Activated CD4-positive, CD25-positive, alpha-beta regulatory T cell treated with anti-CD3 and anti-CD28 coated beads, Interleukin-2, amount 50 U/mL, for 72 hours (primary cell): ENCODE measurements at regions not wholly inside any gene's neighbourhood (a gene's known extent, or its start where the extent isn't known, plus 50 kb on each side); places are given as distances from the start of the nearest gene placed in this dataset.

Experiments used
- DNase-seq: peaks from one replicate; pipeline ENCODE4 v3.0.0; 2021

DNA sequence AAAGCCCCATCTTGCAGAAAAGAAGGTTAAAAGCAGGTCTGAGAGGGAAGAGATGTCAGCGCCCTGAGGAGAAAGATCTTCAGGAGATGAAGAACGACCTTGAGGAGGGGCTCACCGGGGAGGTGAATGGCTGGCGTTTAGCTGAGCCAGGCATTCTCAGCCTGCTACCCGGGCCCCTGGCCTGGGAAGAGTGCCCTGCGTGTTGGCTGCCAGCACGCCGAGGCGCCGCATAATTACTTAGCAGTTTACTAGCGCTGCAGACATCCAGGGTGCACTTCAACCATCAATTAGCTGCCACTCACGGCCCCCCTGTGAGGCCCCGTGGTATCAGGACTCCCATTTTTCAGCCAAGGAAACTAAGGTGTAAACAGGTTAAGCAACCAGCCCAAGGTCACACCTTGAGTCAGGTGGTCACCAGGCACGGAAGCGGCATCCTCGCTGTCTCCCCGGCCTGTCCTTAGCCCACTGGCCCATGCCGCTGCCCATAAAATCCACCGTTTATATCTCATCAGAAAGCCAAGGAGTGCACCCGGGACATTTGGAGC lies 551.9 kb downstream of the BNC2 start:
- DNase-seq = no peak

DNA sequence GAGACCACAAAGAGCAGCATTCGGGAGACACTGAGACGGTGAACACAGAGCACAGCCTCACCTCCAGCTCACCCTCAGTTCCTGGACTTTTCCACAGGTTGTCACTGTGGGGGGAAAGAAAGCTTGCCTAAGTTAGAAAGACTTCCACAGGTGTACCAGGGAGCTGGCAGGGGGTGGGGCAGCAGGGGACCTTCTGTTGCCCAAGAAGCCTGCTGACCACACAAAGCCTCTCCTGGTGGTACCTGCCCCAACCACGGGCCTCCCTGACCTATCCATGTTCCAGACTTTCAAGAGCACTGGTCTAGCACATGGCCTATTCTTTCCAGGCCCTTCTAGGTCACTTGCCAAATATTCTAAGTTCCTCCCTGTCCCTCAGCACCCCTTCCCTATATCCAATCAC lies 550.8 kb downstream of the BNC2 start:
- no peak for DNase-seq

DNA sequence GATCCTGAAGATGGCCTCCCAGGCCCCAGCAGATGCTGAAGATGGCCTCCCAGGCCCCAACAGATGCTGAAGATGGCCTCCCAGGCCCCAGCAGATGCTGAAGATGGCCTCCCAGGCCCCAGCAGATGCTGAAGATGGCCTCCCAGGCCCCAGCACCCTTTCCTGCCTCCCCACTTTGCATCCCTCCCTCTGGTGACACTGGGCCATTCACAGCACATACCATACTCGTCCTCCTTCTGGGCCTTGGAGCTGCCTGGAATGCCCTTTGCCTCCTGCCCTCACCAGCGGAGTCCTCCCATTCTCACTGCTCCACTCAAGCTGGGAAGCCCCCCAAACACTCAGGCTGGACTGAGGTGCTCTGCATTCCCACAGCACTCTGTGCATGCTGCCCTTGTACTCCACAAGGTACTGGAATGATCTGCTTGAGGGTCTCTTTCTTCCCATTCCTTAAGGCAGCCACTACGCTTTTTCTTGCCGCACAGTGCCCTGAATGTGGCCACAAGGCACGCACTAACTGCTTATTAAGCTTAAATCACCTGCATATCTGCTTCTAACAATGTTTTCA lies 550.0 kb downstream of the BNC2 start:
- no peak for DNase-seq

DNA sequence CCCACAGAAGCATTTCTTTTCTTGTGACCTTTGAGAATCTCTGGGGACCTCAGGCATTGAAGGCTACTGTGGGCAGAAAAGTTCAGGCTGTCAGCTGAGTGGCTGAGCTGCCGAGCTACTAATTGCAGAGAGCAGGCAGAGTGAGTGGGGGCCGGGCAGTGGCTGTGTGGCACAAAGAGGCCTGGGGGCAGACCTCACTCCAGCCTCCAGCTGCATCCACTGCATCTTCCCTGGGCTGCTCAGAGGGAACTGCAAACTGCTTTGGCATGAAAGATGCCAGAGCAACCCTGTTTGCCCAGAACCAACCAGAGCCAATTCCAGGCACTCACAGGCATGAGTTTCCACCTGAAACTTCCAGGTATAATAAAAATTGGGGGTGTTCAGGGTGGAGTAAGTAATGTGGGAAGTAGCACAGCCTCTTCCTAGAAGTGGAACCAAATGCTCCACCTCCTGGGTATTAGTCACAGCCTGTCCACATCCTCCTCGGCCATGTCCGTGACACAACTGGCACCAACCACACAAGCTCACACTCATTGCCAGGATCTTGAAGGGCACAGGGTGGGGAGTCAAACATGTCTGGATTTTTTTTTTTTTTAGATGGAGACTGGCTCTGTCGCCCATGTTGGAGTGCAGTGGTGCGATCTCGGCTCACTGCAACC lies 548.9 kb downstream of the BNC2 start:
- no peak for DNase-seq

DNA sequence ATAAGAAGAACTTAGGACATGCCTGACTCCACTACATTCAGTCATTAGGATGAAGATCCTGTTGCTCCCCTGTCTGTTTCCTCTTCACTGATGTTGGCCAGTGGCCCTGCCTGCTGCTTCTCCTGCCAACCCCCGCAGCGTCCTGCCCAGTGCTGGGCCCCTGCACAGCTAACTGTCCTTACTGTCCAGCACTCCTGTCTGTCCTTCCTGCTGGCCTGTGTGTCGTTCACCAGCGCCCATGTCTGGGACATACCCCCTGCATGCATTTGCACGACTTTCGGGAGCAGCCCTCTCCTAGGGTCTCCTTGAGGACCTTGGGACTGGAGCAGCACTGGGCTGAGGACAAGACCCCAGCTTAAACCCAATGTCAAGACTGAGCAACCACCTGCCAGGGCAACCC lies 547.6 kb downstream of the BNC2 start:
- DNase-seq = no peak

DNA sequence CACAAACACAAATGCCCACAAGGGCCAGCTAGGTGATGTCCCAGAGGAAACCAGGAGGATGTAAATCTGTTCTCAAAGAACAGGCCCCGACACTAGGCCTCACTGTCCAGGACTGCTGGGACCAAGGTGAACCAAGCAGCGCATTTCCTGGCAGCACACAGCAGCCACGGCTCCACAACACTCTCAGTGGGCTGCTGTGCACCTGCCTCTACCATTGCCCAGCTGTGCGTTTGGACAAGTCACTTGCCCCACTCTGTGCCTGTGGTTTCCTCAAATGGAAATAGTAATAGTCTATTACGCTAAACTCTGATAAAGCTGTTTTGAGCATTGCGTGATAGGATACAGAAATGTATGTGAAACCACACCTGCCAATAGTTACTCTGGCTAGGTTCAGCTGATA lies 544.5 kb downstream of the BNC2 start:
- no peak for DNase-seq

DNA sequence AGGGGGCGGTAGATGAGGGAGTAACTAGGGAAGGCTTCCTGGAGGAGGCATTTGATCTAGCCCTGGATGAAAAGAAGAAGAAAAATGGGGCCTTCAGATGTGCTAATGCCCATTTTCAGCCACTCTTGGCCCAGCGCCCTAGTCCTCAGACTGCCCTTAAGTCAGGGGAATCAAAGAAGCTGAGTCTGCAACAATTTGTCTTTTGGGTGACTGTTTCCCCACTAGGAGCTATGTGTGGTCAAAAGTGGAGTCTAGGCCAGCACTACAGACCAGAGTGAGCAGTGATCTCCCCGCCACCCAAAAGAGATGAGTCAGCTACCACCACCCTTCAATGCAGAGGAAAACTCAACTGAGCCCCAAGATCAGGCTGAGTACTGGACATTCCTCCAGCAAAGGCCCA lies 542.1 kb downstream of the BNC2 start:
- DNase-seq = no peak

DNA sequence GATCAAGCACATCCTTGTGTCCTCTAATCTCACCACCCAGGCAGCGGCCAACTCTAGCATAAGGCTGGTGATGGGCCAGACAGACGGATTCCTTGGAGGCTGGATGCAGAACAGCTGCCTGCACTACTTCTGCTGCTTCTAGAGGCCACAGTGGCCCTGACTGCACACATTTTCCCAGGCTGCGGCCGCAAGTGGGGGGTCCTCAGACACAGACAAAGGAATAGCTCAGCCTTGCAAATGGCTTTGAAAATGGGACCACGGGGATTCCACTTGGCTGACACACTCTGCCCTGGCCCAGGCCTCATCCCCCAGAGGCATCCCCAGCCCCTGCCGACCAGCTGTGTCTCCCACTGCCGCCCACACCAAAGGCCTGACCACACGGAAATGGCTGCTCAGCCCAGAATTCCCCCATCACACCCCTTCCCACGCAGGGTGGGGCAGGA lies 540.8 kb downstream of the BNC2 start:
- no peak for DNase-seq

DNA sequence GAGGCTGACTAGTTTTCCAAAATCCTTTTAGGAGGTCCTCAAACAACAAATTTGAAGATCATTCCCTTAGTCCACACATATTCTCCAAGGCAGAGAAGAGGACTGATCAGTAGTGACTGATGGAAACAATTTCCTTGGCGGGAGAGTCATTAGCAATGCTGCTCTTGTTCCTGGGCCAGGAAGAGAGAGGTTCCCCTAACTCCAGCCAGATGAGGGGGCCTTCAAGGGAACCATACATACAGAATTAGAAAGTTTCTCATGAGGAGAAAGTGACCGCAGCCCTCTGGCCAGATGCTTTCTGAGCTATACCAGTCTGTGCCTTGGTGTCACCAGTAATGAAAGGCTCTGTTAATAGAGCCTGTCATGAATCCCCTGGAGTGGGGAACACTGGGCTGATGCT lies 539.4 kb downstream of the BNC2 start:
- DNase-seq = no peak

DNA sequence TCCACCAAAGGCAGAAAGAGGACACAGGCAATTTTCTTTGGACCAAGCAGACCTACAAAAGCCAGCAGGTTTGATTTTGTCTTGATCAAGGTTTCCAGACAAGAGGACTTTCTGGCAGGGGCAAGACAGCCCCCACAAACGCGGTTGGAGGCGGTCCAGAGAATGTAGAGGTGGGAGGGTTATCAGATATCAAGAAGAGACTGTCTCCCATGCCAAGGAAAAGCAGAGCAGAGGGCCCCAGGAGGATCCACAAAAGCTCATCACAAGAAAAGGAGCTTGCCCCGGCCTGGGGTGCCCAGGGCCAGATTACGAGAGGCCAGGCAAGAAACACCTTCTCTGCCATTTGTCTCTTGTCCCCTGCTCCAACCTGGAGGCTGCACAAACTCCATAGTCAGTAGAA lies 538.9 kb downstream of the BNC2 start:
- DNase-seq = no peak

DNA sequence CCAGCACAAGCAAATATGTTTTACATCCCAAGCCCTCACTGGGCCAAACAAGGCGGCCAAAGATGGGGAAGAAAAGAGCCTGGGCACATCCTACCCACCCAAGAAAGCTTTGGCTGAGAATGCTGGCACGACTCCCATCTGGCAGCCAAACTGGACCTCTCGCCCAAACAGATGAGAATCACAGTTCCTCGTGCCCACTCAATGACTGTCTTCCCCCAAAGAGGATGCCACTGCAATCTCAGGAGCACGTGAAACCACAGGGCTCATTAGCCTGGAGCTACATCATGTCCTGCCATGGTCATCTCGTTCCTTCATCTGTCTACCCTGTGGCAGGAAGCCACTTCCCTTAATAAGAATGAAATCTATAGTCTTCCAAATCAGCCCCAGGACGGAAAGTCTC lies 536.8 kb downstream of the BNC2 start:
- no peak for DNase-seq

DNA sequence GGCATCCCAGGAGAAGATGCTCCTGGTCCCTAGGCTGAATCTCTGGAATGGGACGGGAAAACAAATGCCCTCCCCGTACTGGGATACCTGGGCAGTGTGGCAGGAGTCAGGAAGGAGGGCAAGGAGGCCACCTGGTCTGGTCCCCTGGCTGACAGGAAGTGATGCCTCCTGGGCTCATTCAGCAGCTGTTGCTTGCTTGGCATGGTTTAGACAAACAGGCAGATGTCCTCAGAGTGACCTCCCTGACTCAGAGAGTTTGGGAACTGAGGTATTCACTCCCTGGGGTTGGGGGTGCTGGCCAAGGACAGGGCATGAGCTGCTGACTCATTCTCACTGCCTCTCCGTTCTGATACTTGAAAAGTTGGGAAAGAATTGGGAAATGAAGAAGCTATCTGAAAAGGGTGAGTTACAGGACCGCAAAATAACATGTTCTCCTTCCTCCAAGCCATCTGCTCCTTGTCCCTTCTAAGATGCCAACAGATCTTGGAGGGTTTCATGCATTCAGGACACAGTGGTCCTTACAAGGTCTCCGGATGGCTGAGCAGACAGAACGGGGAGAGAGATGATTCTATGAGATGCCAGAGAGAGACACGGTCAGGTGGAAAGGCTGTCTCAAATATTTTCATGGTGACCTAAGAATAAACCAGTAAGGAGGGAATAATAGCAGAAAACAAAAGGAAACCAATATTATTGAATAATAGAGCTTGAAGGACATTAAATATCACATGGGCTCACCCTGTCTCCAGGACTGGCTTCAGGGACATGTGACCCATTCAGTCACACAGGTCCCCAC lies 534.5 kb downstream of the BNC2 start:
- no peak for DNase-seq

DNA sequence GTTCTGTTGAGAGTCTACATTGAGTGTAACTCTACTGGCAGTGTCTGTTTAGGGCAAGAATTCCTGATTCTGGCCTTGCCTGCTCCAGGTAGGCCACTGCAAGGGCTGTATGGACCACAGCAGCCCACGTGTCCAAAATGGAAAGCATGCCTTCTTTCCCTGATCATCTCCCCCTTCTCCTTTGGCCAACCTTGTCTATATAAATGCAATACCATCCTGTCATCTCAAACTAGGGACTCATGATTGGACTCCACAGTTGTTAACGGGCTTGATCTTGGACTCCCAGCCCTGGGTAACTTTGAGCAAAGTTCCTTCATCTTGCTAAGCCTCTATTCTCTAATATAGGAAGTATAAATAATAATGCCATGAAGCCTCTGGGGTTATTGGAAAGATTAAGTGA lies 533.6 kb downstream of the BNC2 start:
- no peak for DNase-seq

DNA sequence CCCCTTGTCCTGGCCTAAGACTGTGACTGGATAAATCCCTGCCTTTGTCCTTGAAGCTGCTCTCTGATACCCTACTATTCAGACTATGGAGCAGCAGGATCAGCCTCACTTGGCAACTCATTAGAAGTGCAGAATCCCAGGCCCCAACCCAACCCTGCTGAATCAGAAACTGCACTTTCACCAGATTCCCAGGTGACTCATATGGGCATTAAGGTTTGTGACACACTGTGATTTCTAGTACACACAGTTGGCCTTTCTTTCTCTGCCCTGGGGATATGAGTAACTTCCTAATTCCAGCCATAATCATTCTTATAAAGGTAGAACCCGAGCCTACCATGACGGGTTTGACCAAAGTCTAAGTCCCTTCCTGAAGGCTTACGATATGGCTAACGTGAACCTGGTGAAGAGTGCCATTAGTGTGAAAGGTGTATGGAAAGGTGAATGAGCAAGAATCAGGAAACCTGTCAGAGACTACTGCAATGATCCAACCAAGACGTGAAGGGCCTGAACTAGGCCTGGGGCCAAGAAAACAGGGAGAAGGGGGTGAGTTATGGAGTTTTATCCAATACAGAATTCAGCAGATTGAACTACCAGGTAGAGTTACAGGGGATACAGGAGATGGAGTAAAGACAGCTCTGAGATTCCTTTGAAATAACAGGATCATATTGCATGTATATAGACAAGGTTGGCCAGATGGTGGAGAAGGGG lies 533.0 kb downstream of the BNC2 start:
- no peak for DNase-seq

DNA sequence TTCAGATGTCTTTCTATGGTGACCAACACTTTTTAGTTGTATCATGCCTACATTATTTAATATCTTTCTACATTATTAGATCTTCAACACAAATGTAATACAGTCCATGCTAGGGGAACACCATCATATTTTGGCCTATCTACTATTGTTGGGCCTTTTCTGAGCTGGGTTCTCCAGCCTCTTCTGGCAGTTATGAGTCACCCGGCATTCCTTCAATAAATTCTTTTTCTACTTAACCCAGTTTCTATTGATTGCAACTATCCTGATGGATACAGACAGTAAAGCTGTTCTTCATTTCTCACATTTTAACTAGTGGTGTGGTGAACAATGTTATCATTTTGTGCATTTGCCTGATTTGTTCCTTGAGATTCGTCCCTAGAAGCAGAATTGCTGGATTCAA lies 529.3 kb downstream of the BNC2 start:
- no peak for DNase-seq

DNA sequence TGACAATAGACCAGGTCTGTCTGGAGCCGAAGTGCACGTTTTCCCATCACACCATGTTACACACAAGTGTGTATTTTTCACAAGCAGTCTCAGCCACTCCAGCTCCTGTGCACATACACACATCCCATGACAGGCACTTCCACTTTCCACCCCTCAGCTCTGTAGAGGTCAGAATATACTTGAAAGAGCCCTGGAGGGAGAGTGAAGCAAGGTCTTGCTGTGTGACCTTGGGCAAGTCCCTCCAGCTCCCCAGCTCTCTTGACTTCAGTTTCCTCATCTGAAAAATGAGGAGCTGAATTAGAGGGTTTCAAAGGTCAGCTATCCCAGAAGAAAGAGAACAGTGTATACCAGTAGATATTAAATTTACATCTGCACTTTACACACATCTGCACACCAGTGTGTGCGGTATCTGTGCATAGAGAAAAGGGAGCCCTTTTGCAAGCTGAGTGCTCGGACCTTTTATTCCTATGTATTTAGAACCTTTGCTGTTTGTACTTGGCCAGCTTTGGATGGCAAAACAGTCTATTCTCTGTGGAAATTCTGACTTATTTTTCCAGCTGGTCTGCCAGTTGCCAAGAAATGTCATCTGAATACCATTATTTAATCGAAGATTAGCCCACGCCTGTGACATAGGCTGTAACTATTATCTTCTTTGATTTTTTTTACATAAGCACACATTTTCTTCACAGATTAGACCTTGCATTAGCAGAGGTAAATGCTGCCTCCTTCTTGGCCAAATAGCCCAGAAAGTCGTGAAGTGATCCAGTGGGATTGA lies 528.0 kb downstream of the BNC2 start:
- DNase-seq = no peak

DNA sequence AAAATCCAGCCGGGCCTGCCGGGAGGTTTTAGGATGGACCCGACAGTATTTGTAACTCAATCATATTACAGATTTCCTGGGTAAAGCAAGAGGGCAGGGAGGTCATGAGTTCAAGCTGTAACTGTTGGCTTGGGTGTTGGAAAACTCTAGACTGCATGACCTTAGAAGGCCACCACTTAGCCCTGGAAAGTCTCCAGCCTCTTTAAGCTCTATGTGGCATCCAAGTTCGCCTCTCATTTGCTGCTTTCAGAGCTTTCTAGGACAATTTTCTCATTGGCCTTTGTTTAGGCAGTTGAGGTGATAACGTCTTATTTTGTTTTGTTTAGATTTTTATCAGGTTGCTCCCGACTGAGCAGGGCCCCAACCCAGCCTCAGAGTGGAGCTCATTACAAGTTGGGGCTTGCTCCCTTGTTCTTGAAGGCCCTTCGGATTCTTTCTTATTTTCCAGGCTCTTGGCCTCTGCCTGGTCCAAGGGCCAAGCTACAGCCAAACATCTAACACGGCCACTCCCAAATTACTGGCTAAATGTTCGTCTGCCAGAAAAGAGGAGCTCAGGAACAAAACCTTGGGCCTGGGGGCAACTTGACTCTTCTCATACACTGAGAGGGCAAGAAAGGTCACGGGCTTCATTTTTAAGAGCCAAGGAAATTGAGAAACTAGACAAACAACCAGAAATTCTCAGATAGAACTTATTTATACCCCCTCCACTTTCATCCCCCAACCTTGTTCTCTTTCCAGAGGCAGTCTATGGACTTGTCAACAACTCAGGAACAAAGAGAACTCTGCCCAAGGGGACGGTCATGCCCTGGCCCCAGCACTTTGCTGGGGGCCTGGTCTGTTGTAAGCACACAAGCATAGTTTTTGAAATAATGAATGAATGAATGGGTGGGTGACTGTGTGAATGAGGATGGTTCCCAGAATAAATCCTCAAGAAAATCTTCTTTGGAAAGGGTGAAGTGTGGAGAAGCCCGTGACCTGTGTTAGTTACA lies 526.9 kb downstream of the BNC2 start:
- no peak for DNase-seq

DNA sequence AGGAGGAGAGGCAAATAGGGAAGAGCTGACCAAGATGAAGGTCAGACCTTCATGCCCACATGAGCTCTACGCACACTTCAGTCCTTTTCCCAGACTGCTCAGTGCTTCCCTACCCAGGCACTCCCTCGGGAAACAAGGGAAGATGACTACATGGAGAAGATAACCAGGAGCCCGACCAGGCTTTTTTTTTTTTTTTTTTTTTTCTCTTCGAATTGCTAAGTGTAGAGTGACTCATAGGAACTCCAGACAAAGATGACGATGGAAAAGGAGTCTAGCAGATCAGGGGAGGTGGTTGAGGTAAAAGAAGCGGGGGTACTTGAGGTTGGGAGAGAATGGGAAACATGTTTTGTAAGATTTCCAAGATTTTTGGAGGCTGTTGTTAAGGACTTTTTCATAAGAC lies 526.1 kb downstream of the BNC2 start:
- no peak for DNase-seq

DNA sequence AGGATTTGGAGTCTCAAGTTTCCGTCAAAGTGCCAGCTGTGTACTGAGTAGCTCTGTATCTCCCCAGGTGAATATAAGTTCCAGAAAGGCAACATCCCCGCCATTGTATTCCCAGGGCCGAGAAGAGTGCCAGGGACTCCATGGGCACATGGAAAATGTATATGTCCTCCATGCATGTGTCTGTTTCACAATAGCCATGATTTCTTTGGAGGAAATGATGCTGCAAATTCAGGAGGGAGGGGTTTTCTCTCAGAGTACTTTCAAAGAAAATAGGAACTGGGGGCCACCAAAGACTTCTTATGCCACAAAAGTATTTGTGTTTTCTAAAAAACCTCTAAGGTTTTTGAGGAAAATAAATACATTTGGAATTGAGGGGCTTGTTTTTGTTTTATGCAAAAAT lies 524.6 kb downstream of the BNC2 start:
- no peak for DNase-seq

DNA sequence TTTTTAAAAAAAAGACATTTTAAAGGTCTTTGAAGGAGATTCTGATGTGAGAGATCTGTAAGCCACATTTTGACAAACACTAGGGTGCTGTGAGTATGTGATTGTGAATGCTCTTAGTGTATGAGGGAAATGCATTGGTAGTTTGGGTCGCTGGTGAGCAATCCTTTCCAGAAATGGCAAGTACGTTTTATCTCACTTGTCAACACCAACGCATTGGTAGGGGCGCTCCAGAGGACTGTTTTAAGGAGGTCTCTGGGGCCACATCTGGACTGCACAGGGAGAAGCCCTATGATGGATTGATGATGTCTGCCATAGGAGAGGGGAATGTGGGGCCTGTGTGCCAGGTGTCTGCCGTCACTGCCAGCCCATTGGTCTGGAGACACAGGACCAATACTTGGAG lies 522.6 kb downstream of the BNC2 start:
- DNase-seq = no peak

DNA sequence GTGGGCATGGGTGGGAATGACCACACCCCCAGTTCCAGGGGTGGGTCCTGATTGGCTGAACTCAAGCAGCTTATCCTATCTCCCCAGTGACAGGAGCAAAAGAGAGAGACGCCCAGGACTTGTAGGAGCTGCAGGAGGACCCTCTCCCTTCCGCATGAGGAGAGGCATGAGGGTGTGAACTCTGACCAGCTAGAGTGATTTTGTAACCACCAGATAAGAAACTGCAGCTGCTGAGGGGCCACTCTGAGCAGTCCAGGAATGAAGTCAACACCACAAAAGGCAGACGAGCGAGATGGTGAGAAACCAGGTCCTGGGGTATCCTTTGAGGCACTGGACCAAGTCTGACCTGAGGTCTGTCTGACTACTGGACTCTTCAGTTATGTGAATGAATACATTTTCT lies 521.9 kb downstream of the BNC2 start:
- DNase-seq = no peak
